ENCODE measurements at regions not wholly inside any gene's neighbourhood (a gene's known extent, or its start where the extent isn't known, plus 50 kb on each side); places are given as distances from the start of the nearest gene placed in this dataset.

- TF ChIP-seq POLR2A (IDR thresholded peaks at IDR 0.05; ENCODE audit: borderline replicate concordance, extremely low read depth, insufficient read depth, insufficient read length) (no peak), POLR2AphosphoS5 (IDR thresholded peaks at IDR 0.05; ENCODE audit: low read depth, low read length) (no peak), EZH2 (IDR thresholded peaks at IDR 0.05) (no peak), EZH2phosphoT487 (IDR thresholded peaks at IDR 0.05; ENCODE audit: borderline replicate concordance) (no peak), SRF (IDR thresholded peaks at IDR 0.05; ENCODE audit: low read depth) (no peak)
- TF ChIP-seq, protein P1, sequence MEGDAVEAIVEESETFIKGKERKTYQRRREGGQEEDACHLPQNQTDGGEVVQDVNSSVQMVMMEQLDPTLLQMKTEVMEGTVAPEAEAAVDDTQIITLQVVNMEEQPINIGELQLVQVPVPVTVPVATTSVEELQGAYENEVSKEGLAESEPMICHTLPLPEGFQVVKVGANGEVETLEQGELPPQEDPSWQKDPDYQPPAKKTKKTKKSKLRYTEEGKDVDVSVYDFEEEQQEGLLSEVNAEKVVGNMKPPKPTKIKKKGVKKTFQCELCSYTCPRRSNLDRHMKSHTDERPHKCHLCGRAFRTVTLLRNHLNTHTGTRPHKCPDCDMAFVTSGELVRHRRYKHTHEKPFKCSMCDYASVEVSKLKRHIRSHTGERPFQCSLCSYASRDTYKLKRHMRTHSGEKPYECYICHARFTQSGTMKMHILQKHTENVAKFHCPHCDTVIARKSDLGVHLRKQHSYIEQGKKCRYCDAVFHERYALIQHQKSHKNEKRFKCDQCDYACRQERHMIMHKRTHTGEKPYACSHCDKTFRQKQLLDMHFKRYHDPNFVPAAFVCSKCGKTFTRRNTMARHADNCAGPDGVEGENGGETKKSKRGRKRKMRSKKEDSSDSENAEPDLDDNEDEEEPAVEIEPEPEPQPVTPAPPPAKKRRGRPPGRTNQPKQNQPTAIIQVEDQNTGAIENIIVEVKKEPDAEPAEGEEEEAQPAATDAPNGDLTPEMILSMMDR (IDR thresholded peaks at IDR 0.05 in 2 of 3, conservative IDR thresholded peaks at IDR 0.05 in 1 of 3; ENCODE audit: borderline replicate concordance in 1 of 3, insufficient read depth in 1 of 3, low read depth in 2 of 3, low read length in 2 of 3): no peak
- TF ChIP-seq, protein P2, sequence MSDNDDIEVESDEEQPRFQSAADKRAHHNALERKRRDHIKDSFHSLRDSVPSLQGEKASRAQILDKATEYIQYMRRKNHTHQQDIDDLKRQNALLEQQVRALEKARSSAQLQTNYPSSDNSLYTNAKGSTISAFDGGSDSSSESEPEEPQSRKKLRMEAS (IDR thresholded peaks at IDR 0.05): no peak
Observed at GRCh38 chr2:489084-489483, 188.1 kb downstream of the TMEM18 start.

All from HCT116 (cell line).